ENCODE measurements at regions not wholly inside any gene's neighbourhood (a gene's known extent, or its start where the extent isn't known, plus 50 kb on each side); places are given as distances from the start of the nearest gene placed in this dataset.
A peak's percentile ranks its signal among the peaks of the same experiment; 100 is the strongest.
"Not testable (repeated sequence)": the region's sequence is repeated elsewhere in the genome, so short reads cannot be mapped to it uniquely, and the experiment has no call there.

- DNase-seq (ENCODE audit: insufficient read length, low spot score) (no peak), FAIRE-seq (no peak)
Measured at GRCh38 chr2:20499387-20499786, 52.5 kb downstream of the RHOB start.

GRCh38 chr2:20501974-20502373 lies 55.1 kb downstream of the RHOB start:
- FAIRE-seq = no peak
- DNase-seq (ENCODE audit: insufficient read length, low spot score) = no peak

- not testable (repeated sequence) for DNase-seq (ENCODE audit: insufficient read length, low spot score); FAIRE-seq
Measured at GRCh38 chr2:20502496-20502895, 55.6 kb downstream of the RHOB start.

GRCh38 chr2:20504174-20504573 lies 57.3 kb downstream of the RHOB start:
- no peak for FAIRE-seq
- no peak for DNase-seq (ENCODE audit: insufficient read length, low spot score)

GRCh38 chr2:20506201-20506685 lies 59.4 kb downstream of the RHOB start:
- DNase-seq (ENCODE audit: insufficient read length, low spot score) = no peak
- no peak for FAIRE-seq

- DNase-seq (ENCODE audit: insufficient read length, low spot score) = peak; percentile 66
- FAIRE-seq = peak; percentile 93
Measured at GRCh38 chr2:20507166-20507692, 60.4 kb downstream of the RHOB start.

GRCh38 chr2:20507711-20508110 lies 60.8 kb downstream of the RHOB start:
- FAIRE-seq (no peak), DNase-seq (ENCODE audit: insufficient read length, low spot score) (no peak)

- FAIRE-seq = no peak
- no peak for DNase-seq (ENCODE audit: insufficient read length, low spot score)
Measured at GRCh38 chr2:20509301-20509769, 62.5 kb downstream of the RHOB start.

- FAIRE-seq = no peak
Measured at GRCh38 chr2:20509770-20510490, 63.1 kb downstream of the RHOB start.

GRCh38 chr2:20511130-20511529 lies 64.3 kb downstream of the RHOB start:
- DNase-seq (ENCODE audit: insufficient read length, low spot score) = no peak
- no peak for FAIRE-seq

More at GRCh38 chr2:20509770-20510490, 63.1 kb downstream of the RHOB start:
- no peak for DNase-seq (ENCODE audit: insufficient read length, low spot score)

GRCh38 chr2:20512061-20512605 lies 65.3 kb downstream of the RHOB start:
- FAIRE-seq (no peak), DNase-seq (ENCODE audit: insufficient read length, low spot score) (no peak)

GRCh38 chr2:20513946-20514345 lies 67.1 kb downstream of the RHOB start:
- DNase-seq (ENCODE audit: insufficient read length, low spot score) (no peak), FAIRE-seq (no peak)

- FAIRE-seq (no peak), DNase-seq (ENCODE audit: insufficient read length, low spot score) (no peak)
Measured at GRCh38 chr2:20514596-20515269, 67.9 kb downstream of the RHOB start.

- FAIRE-seq = no peak
- no peak for DNase-seq (ENCODE audit: insufficient read length, low spot score)
Measured at GRCh38 chr2:20515290-20516220, 68.7 kb downstream of the RHOB start.

GRCh38 chr2:20516291-20516645 lies 69.4 kb downstream of the RHOB start:
- no peak for FAIRE-seq

GRCh38 chr2:20516646-20517341 lies 69.9 kb downstream of the RHOB start:
- DNase-seq (ENCODE audit: insufficient read length, low spot score) = peak; percentile 63
- FAIRE-seq = peak; percentile 93

More at GRCh38 chr2:20516291-20516645, 69.4 kb downstream of the RHOB start:
- DNase-seq (ENCODE audit: insufficient read length, low spot score) = no peak

GRCh38 chr2:20519309-20519708 lies 72.4 kb downstream of the RHOB start:
- no peak for DNase-seq (ENCODE audit: insufficient read length, low spot score)
- no peak for FAIRE-seq

GRCh38 chr2:20520128-20520527 lies 73.3 kb downstream of the RHOB start:
- FAIRE-seq (no peak), DNase-seq (ENCODE audit: insufficient read length, low spot score) (no peak)

GRCh38 chr2:20521193-20521592 lies 74.3 kb downstream of the RHOB start:
- DNase-seq (ENCODE audit: insufficient read length, low spot score) = no peak
- FAIRE-seq = no peak

- FAIRE-seq (no peak), DNase-seq (ENCODE audit: insufficient read length, low spot score) (no peak)
Measured at GRCh38 chr2:20521682-20522189, 74.9 kb downstream of the RHOB start.

Data from GM19239 (cell line).